GM18498 (cell line): ENCODE measurements at regions not wholly inside any gene's neighbourhood (a gene's known extent, or its start where the extent isn't known, plus 50 kb on each side); places are given as distances from the start of the nearest gene placed in this dataset.

Source experiments
- ATAC-seq: cut with Tn5 transposase; IDR thresholded peaks from one replicate; pipeline ENCODE4 v1.9.1; 2021; ENCODE audit warnings: mild to moderate bottlenecking, moderate library complexity; ENCODE audit not compliant: unreplicated experiment

- ATAC-seq = no peak
Observed at GRCh38 chr17:34201225-34201624, 53.9 kb upstream of the CCL2 start.

- no peak for ATAC-seq
Observed at GRCh38 chr17:34201767-34202166, 53.3 kb upstream of the CCL2 start.

DNA sequence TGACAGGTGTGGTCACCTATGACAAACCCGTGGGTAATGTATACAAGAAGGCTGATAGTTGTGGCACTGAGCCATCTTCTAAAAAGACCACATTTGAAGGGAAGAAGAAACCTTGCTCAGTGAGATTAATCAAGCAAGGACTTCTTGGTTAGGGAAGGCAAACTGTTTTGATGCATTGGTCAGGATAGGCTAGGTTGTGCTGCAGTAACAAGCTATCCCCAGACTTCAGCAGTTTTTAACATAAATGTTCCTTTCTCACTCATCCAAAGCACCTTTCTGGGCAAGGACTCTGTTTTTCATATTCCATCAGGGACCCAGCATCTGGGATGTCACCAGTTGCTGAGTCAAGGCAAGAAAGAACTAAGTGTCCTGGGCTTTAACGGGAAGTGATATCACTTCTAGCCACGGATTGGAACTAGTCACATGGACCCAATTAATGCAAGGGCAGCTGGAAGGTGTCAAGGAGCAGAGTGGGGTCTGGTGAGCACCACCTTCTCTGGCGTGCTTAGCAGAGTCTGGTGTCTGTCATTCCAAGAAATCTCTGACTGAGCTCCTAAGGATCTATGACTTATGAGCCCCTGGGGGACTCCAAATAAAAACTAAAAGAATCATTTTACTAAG, 52.0 kb upstream of the CCL2 start:
- no peak for ATAC-seq

- no peak for ATAC-seq
Observed at GRCh38 chr17:34204402-34204801, 50.7 kb upstream of the CCL2 start.
